ENCODE measurements at regions not wholly inside any gene's neighbourhood (a gene's known extent, or its start where the extent isn't known, plus 50 kb on each side); places are given as distances from the start of the nearest gene placed in this dataset.

DNA sequence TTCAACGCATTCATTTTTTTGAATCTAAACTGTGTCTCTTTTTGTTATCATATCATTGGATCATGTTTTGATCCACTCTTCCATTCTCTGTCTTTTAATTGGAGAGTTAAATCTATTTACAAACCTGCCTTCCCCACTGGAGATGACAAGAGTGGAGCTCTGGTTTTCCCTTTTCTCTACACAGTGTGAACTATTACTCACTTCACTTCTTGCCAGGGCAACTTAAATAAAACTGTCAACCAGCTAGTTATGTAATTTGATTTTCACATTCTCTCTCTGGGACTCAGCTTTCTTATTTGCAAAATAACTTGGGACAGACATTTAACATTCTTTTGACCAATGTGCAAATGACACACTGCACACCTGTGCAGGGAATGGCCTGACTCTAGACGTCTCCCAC, 230.8 kb upstream of the CST7 start:
- DNase-seq (ENCODE audit: low spot score) = no peak

DNA sequence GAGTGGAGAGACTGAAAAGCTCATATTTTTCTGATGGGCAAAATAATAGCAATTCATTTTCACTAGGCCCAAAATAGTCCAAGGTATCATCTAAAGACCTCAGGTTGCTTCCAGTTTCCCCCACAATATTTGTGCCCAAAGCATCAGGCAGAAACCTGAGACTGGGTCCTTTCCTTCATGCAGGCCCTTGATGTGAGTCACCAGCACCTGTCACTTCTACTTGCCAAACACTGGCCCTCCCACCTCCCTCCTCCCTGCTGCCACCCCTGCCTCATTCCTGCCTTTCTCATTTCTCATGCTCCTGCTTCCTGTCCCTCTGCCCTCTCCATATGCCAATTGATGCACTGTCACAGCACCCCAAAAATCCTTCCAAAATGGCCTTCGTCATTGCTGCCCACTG, 230.4 kb upstream of the CST7 start:
- DNase-seq (ENCODE audit: low spot score) = no peak

DNA sequence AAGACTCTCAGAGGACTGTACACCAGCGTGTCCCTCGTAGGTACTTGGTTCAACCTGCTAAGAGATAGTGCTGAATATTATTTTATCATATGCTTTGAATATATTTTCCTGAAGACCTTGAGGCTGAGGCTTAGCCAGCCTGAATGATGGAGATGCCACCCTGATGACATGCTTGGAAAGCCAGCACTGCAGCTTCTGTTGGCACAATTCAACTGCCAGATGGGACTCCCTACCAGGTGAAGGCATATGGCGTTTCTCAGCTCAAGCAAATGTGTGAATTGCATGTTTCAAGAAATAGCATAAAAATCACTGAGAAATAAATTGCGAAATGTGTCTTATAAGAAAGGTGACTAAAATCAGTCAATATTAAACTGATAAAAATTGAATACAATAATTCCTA, 228.1 kb upstream of the CST7 start:
- DNase-seq (ENCODE audit: low spot score) = no peak

DNA sequence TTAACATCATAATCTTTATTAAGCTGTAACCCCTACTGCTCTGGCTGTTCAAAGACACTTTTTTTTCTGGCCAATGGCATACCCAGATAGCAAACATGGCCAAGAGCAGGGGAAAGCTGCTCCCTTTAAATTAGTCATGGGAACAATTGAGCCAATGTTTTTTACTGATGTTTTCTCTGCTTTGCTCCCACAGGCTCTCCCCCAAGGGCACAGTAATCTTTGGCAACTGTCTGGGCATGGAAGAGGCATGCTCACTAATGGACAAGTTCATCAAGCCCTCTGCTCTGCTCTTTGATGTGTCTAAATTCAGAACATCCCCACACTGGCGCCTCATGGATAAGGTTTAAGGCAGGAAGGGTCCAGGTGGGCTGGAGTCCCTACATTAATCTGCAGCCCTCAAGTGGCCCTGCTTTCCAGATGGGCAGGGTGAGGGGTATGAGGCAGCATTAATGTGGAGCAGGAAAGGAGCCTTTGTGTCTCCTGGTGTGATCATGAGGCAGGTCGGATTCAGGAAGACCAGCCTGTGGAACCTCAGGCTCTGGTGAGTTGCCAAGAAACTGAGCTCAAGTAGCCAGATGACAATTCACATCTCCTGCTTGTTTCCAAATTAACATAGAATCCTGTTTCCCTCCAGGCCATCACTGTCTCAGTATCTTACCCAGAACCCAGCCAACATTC, 227.0 kb upstream of the CST7 start:
- no peak for DNase-seq (ENCODE audit: low spot score)

DNA sequence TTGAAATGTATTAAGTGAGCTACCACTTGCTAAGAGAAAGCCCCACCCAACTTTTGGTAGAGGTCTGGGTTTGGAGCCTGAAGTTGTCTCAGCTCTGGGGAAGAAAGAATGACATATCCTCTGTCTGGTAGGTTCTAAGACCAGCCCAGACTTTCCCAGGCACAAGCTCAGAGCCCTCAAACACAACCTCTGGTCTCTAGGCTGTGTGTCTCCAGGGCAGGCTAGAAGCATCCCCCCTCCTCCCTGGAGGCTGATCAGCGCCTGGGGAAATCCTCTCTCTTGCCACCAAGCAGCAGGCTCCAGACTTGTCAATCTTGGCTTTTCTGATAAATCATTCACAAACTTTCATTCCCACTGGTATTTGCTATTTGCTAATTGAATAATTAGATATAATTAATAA, 226.5 kb upstream of the CST7 start:
- DNase-seq (ENCODE audit: low spot score) = no peak

DNA sequence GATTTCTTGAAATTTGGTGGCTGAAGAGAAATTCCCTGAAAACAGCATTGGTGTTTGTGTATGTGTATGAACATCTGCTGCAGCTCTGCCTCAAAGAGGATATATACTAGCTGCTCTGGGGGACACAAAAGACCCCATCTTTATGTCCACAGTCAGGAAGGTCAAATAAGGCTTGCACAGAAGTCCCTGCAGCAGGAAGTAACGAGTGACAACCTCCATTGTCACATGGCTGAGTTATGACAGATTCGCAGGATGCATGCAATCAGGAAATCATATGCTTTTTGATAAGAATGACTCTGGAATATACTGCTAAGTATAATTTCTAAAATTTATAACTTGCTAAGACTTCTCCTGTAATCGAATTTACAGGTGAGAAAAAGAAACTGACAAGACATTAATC, 225.9 kb upstream of the CST7 start:
- DNase-seq (ENCODE audit: low spot score) = no peak

DNA sequence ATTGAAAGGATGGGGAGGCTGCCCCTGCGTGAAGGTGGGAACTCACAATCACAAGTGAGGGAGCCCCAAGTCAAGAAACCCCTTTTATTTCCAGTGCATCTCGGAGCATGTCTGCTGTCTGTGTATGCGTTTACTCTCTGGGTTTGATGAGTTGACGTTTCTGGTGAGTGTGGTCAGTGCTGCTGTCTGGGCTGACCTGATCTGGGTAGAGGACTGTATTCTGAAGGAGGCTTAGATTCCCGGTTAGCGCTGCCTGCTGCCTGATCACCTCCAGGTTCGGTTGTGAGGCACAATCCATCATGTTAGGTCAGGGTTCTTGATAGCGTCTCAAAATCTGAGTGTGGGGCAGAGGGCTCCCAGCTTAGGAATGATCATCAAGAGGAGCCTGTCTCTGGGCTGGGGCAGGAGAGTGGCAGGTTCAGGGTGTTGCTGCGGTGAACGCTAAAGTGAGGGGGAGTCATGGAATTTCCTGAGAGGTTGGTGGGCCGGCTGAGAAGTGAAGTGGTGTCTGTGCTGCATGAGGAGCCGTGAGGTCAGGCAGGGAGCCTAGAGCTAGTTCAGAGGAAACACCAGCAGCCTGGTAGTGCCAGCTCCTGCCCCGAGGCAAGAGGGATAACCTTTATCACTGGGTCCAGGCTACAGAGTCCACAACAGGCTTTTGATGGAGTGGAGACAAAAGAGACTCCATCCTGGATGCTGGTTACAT, 225.3 kb upstream of the CST7 start:
- DNase-seq (ENCODE audit: low spot score) = no peak

DNA sequence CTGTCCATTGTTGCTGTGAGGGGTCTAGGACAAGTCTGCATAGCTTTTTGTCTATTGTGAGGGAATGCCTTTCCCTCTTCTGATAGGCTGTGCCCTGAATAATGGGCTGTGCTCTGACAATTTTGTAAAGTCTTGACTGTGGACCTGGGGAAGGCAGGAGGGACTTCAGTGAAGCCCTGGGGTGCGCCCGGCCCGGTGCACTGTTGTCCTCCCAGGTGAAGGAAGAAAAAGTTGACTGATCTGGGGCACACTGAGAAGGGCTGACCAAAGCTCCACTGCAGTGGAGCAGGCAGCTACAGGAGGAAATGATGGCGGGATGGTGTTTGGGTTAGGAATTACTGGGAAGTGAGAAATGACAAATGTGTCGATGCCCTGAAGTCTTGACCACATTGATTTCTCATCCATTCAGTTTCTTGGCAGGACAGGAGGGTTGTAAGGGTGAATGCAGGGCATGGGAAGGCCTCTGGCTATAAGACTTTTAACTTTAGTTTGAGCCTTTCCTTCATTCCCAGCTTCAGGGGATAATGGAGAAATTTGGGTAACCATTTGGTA, 224.0 kb upstream of the CST7 start:
- DNase-seq (ENCODE audit: low spot score) = no peak

DNA sequence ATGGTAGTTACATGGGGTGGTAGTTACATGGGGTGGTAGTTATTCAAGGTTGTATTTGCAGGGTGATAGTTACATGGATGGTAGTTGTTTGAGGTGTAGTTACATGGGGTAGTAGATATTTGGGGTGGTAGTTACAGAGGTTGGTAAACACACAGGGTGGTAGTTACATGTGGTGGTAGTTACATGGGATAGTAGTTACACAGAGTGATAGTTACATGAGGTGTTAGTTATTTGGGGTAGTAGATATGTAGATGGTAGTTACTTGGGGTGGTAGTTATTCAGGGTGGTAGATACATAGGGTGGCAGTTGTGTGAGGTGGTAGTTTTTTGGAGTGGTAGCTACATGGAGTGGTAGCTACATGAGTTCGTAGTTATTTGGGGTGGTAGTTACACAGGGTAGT, 221.3 kb upstream of the CST7 start:
- no peak for DNase-seq (ENCODE audit: low spot score)

DNA sequence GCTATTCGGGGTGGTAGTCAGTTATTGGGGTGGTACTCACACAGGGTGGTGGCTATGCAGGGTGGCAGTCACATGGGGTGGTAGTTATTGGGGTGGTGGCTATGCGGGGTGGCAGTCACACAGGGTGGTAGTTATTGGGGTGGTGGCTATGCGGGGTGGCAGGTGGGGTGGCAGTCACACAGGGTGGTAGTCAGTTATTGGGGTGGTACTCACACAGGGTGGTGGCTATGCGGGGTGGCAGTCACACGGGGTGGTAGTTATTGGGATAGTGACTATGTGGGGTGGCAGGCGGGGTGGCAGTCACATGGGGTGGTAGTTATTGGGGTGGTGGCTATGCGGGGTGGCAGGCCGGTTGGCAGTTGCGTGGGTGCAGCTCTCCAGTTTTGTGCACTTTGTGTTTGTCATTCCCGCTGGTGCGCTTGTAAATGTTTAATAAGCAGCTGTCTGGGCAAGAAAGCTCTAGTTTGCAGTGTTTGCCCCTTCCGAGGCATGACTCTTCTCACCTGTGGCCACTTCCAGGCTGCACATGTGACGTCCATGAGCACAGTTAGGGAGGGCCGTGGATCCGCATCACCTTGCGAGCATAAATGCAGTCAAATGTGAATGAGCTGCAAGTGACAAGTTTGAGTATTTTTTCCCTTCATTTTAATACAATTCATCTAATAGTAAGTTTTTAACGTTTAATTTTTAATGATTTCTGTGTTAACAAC, 219.0 kb upstream of the CST7 start:
- DNase-seq (ENCODE audit: low spot score) = no peak

DNA sequence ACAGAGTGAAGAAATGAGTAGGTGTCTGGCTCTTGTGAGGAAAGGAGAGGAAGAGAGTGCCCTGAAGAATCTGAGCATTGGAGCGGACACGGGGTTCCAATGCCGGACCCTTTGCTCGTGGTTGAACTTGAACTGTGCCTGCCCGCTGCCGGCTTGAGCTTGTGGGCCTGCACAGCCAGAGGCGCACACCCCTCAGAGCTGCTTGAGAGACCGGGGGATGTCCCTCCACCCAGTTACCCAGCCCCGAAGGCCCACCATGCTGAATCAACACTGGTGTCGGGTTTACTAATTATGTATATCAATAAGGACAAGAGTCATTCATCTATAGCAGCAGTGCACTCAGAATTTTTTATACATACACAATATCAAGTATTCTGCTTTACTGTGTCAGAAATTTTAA, 218.3 kb upstream of the CST7 start:
- DNase-seq (ENCODE audit: low spot score) = no peak

DNA sequence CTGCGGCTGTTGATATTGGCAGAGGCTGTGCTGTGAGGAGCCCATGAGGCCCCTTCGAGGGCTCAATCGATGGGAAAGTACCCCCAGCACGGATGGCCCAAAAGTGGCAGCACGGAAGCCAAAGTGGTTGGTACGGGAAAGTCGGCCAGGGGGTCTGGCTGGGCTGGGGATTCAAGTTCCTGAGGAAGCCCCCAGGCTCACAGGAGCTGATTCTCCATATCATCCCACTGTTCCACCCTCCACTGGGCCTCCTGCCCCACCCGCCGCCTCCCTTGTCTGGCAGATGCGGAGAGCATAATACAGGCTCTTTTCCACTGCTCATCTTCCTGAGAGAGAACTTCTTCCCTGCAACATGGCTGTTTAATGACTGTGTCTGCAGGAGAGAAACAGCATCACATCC, 217.8 kb upstream of the CST7 start:
- no peak for DNase-seq (ENCODE audit: low spot score)

DNA sequence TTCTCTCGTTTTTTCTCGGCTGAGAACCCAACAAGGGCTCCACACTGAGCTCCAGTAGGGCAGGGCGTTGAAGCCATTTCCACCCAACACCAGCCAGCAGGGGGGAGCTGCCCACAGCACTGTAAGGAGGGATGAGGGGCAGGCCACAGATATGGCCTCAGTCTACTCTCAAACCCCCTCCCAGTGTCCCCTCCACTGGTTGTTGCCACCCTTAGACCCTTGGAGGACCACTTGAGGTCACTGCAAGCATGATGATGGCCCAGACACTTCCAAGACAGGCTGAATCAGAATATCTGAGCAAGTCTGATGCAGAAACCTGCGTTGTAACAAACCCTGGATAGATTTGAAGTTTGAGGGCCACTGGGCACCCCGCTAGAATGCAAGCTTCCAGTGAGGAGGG, 217.0 kb upstream of the CST7 start:
- DNase-seq (ENCODE audit: low spot score) = no peak

DNA sequence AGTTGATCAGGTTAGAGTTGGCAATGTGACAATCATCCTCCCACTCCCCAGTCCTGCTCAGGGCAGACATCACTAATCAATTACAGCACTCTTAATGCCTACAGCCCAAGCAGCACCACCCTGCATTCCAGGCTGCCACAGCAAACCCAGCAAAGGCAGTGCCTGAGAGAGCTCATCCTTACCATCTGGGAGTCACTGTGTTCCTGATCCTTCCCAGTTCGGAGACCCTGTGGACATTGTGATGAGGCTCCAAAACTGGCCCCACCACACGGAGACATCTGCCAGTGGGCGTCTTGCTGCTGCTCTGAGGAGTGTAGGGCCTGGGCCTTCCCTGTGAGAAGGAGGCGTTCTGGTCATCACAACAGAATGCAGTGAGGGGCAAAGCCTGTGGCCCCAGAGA, 216.5 kb upstream of the CST7 start:
- DNase-seq (ENCODE audit: low spot score) = no peak

DNA sequence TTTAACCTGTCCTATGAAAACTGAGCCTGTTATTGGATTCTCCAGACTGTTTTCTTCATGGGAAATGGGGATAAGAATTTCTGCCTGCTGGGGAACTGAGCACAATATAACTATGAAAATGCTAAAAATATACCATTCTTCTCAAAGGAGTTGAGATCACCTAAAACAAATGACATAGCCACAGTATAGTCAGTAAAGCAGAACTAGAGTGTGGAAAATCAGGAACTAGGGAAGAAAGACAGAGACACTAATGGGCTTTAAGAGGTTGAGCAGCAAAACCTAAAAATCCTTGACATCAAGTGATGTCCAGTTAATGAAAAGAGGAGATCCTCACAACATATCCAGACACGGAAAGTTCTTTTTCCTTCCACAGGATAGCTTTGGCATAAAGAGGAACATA, 215.7 kb upstream of the CST7 start:
- DNase-seq (ENCODE audit: low spot score) = no peak

DNA sequence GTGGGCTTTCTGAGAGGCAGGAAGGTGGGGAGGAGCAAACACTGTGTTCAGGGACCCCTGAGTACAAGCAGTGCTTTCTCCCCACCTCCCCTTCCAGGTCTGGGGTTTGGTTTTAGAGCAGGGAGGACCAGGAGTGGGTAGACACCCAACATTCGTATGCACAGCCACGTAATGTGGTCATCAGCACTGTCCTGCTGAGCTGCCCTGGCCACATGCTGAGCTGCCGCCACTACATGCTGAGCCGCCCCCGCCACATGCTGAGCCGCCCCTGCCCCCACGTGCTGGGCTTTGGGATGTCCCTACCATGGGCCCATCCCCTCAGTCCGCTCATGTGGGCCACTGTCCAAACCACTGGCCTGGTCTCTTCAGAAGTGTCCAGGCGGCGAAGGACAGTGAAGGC, 214.9 kb upstream of the CST7 start:
- no peak for DNase-seq (ENCODE audit: low spot score)

DNA sequence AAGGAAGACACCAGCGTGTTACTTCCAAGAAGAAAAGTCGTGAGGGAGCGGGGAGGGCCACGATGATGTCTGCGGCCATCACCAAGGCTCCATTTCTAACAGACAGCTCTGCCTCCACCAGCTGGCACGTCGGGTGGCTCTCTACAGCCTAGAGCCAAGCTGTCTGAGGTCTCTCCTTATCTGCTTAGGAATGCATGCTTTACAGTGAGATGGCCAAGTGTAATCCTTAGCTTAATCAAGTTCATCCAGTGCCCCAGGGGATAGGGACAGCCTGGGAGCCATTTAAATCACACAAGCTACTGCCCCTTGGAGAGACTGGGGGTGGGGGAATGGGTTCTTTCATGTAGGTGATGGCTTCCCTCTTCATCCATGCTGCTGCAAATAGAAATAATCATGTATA, 213.8 kb upstream of the CST7 start:
- DNase-seq (ENCODE audit: low spot score) = no peak

DNA sequence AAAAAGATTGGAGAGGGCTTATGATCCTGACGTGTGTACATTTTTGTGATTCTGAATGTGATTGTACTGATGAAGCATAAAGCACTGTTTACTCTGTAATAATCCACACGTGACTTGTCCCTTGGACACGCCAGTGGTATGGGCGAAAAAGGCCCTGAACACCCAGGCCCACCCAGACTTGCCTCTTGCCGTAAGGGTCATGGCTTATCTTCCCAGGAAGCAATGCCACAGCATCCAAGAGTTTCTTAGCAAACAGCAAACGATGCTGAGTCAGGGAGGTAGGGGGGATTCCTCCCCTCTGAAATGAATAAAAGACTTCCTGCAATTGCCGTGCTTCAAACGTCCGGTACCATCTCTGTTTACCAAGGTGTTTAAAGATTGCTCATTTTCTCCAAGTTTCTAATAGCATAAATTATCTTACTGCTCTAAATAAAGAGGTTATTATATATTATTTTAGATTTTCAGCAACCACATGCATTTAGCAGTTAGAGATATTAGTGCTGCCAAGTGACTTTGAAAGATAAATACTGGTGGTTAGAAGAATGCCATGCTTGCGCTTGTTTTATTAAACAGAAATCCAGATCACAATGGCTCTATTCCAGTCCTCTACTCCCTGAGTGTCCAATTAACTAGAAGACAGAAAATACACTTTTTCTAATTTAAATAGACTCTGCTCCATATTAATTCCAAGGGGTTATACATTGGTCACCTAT, 212.8 kb upstream of the CST7 start:
- no peak for DNase-seq (ENCODE audit: low spot score)

DNA sequence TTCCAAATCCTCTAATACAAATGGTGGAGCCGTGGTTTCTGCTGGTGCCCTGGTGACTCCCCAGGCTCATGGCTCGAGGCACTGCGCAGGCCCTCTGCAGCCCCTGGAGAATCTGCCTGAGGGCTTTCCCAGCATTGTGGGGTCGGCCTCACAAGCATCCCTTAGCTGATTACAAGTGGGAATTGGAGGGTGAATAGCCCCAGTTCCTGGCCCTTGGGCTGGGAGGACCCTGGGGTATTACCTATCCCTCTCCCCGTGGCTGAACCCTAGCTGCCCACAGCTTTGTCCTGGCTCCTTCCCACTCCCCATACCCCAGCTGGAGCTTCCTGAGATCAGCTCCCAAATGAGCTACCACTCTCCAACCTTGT, 212.2 kb upstream of the CST7 start:
- DNase-seq (ENCODE audit: low spot score) = no peak

DNA sequence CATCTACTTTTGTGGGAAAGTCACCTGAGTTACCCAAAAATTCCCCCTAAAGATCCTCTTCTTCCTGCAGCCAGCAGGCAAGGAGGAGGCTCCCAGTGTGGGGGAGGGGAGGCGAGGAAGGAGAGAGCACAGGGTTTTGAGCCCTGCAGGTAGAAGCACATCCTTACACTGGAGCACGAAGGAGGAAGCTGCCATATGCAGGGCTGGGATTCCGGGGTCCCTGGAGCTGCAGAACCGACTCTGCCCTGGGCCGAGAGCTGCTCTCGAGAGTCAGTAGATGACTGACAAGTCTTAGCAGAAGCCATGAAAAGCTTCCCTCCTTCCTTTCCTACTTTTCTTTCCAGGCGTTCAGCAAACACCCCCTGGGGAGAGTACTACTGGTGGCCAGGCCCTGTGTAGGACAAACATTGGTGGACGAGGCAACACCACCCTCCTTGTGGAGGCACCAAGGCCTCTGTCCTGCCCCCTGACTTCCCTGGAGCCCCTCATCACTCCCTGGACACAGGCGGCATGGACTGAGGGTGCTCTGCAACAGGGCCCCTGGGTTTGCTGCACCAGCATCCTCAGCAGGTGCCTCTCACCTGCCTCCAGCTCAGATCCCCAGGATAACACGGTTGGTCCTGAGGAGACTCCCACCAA, 211.7 kb upstream of the CST7 start:
- no peak for DNase-seq (ENCODE audit: low spot score)

DNA sequence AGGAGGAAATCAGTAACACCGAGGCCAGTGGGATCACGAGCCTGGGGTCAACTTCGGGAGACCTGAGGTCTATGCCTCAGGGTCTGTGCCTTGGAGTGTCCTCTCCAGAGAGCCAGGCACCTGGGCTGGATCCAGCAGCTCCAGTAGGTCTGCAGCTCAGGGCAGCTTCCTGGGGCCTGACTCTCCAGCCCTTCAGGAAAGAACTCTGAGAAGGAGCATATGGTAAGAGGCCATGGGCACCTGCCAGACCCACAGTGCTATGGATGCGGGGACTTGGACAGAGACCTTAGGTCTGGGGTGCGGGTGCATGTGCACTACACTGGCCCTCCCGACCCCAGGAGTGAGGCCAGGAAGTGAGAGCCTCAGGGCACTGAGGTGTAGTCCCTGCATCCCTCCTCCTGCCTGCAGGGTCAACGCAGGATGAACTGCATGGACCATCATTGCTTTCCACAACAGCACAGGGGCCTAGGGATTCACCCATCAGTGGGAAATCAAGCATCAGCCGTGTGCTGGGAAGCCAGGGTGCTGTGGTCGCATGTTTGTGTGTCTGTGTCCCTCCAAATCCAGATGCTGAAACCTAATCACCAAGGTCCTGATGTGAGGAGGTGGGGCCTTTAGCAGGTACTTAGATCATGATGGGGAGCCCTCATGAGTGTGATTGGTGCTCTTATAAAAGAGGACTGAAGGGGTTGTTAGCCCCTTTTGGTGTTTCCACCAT, 210.9 kb upstream of the CST7 start:
- no peak for DNase-seq (ENCODE audit: low spot score)
